ENCODE measurements at regions not wholly inside any gene's neighbourhood (a gene's known extent, or its start where the extent isn't known, plus 50 kb on each side); places are given as distances from the start of the nearest gene placed in this dataset.

GRCh38 chr18:38038242-38038641 is 472.6 kb upstream of the CELF4 start:
- no peaks in the 10 kb centered on the region for H3K36me3 ChIP-seq
- H3K4me3 ChIP-seq, result no peak overlapping the region
- H3K27me3 ChIP-seq, result peaks cover 0 to 12% (median 0%) of the 10 kb centered on the region in 9 donors
- H3K9me3 ChIP-seq, result no peaks in the 10 kb centered on the region
- ATAC-seq (no peak), DNase-seq (no peak)
- TF ChIP-seq POLR2A (IDR thresholded peaks at IDR 0.05), result no peak
- no peak for TF ChIP-seq CTCF (IDR thresholded peaks at IDR 0.05)
- H3K4me1 ChIP-seq, result no peaks in the 10 kb centered on the region
- no peak overlapping the region for H3K27ac ChIP-seq
- intact Hi-C loops (cut with DNase I), result loop anchor here in 1 of 10 donors (10.0 kb wide), 1 partner anchor 63 kb away; no protein-coding TSS in a partner anchor

- H3K27ac ChIP-seq, result no peak overlapping the region
- no peak for ATAC-seq
- no peak for DNase-seq
- TF ChIP-seq POLR2A (IDR thresholded peaks at IDR 0.05) (no peak), CTCF (IDR thresholded peaks at IDR 0.05) (no peak)
- H3K4me3 ChIP-seq, result no peak overlapping the region
- no peaks in the 10 kb centered on the region for H3K4me1 ChIP-seq
- H3K9me3 ChIP-seq, result no peaks in the 10 kb centered on the region
- WGBS, 4 donors, result 53 to 70% (median 61%) methylated on average over 3 of the region's 3 CpGs
- no peaks in the 10 kb centered on the region for H3K36me3 ChIP-seq
- intact Hi-C loops (cut with DNase I), result loop anchor here in 1 of 10 donors (10.0 kb wide), 1 partner anchor 60 kb away; no protein-coding TSS in a partner anchor
- H3K27me3 ChIP-seq, result peaks cover 0 to 10% (median 0%) of the 10 kb centered on the region in 9 donors
Measured at GRCh38 chr18:38035193-38035592, 469.6 kb upstream of the CELF4 start.

- Histone ChIP-seq H3K27ac (no peak overlapping the region), H3K4me1 (no peaks in the 10 kb centered on the region), H3K4me3 (no peak overlapping the region), H3K36me3 (no peaks in the 10 kb centered on the region), H3K9me3 (no peaks in the 10 kb centered on the region), H3K27me3 (peaks cover 0 to 6% (median 0%) of the 10 kb centered on the region in 9 donors)
- 82 to 91% (median 86%) methylated on average over 3 of the region's 3 CpGs for WGBS, 4 donors
- no peak for DNase-seq
- no peak for ATAC-seq
- TF ChIP-seq POLR2A (IDR thresholded peaks at IDR 0.05), result no peak
- TF ChIP-seq CTCF (IDR thresholded peaks at IDR 0.05), result no peak
- intact Hi-C loops (cut with DNase I), result loop anchor here in 1 of 10 donors (10.0 kb wide), 1 partner anchor 58 kb away; no protein-coding TSS in a partner anchor
Measured at GRCh38 chr18:38033282-38033681, 467.7 kb upstream of the CELF4 start.

- Histone ChIP-seq H3K4me1 (no peaks in the 10 kb centered on the region), H3K4me3 (no peak overlapping the region), H3K9me3 (no peaks in the 10 kb centered on the region), H3K27me3 (peaks cover 0 to 3% (median 0%) of the 10 kb centered on the region in 9 donors), H3K36me3 (no peaks in the 10 kb centered on the region), H3K27ac (no peak overlapping the region)
- intact Hi-C loops (cut with DNase I), result loop anchor here in 1 of 10 donors (10.0 kb wide), 1 partner anchor 58 kb away; no protein-coding TSS in a partner anchor
- no peak for DNase-seq
- no peak for TF ChIP-seq POLR2A (IDR thresholded peaks at IDR 0.05)
- no peak for TF ChIP-seq CTCF (IDR thresholded peaks at IDR 0.05)
- ATAC-seq, result no peak
Measured at GRCh38 chr18:38032516-38032915, 466.9 kb upstream of the CELF4 start.
